ENCODE measurements at regions not wholly inside any gene's neighbourhood (a gene's known extent, or its start where the extent isn't known, plus 50 kb on each side); places are given as distances from the start of the nearest gene placed in this dataset.

- H3K9me3 Mint-ChIP-seq = no peaks in the 10 kb centered on the region
- no peak for TF ChIP-seq CTCF (IDR thresholded peaks at IDR 0.05; ENCODE audit: unreplicated experiment in 3 of 3)
- peak overlapping the region in 2 of 3 experiments; percentile 19 to 87 for H3K27ac Mint-ChIP-seq
- peaks cover 56% of the 10 kb centered on the region for H3K4me1 Mint-ChIP-seq
- H3K36me3 Mint-ChIP-seq (ENCODE audit: low read depth) = no peaks in the 10 kb centered on the region
- H3K27me3 Mint-ChIP-seq (ENCODE audit: low read depth) = peaks cover 30% of the 10 kb centered on the region
- no peak overlapping the region for H3K4me3 Mint-ChIP-seq
These were observed 53.1 kb upstream of the HS6ST1 start for GRCh38 chr2:128371648-128372345.

GRCh38 chr2:128372621-128373341 is 54.1 kb upstream of the HS6ST1 start:
- Mint-ChIP-seq H3K27ac (peak overlapping the region in 2 of 3 experiments; percentile 19 to 70), H3K4me3 (no peak overlapping the region), H3K27me3 (ENCODE audit: low read depth) (peaks cover 37% of the 10 kb centered on the region), H3K9me3 (no peaks in the 10 kb centered on the region), H3K36me3 (ENCODE audit: low read depth) (no peaks in the 10 kb centered on the region), H3K4me1 (peaks cover 57% of the 10 kb centered on the region)
- no peak for TF ChIP-seq CTCF (IDR thresholded peaks at IDR 0.05; ENCODE audit: unreplicated experiment in 3 of 3)

GRCh38 chr2:128373451-128374000 is 54.9 kb upstream of the HS6ST1 start:
- H3K9me3 Mint-ChIP-seq = no peaks in the 10 kb centered on the region
- peaks cover 59% of the 10 kb centered on the region for H3K4me1 Mint-ChIP-seq
- no peaks in the 10 kb centered on the region for H3K36me3 Mint-ChIP-seq (ENCODE audit: low read depth)
- H3K27ac Mint-ChIP-seq = peak overlapping the region in 1 of 3 experiments; percentile 11
- H3K4me3 Mint-ChIP-seq = no peak overlapping the region
- TF ChIP-seq CTCF (IDR thresholded peaks at IDR 0.05; ENCODE audit: unreplicated experiment in 3 of 3) = no peak
- peaks cover 37% of the 10 kb centered on the region for H3K27me3 Mint-ChIP-seq (ENCODE audit: low read depth)

GRCh38 chr2:128374001-128374710 is 55.5 kb upstream of the HS6ST1 start:
- no peak for TF ChIP-seq CTCF (IDR thresholded peaks at IDR 0.05; ENCODE audit: unreplicated experiment in 3 of 3)
- Mint-ChIP-seq H3K36me3 (ENCODE audit: low read depth) (no peaks in the 10 kb centered on the region), H3K4me1 (peaks cover 59% of the 10 kb centered on the region), H3K9me3 (no peaks in the 10 kb centered on the region), H3K27ac (peak overlapping the region; percentile 11 to 50 (median 35)), H3K4me3 (no peak overlapping the region), H3K27me3 (ENCODE audit: low read depth) (peaks cover 34% of the 10 kb centered on the region)

GRCh38 chr2:128374711-128375413 is 56.2 kb upstream of the HS6ST1 start:
- TF ChIP-seq CTCF (IDR thresholded peaks at IDR 0.05; ENCODE audit: unreplicated experiment in 3 of 3) = no peak
- peaks cover 31% of the 10 kb centered on the region for H3K27me3 Mint-ChIP-seq (ENCODE audit: low read depth)
- H3K27ac Mint-ChIP-seq = peak overlapping the region in 2 of 3 experiments; percentile 51 to 64
- H3K9me3 Mint-ChIP-seq = no peaks in the 10 kb centered on the region
- no peak overlapping the region for H3K4me3 Mint-ChIP-seq
- no peaks in the 10 kb centered on the region for H3K36me3 Mint-ChIP-seq (ENCODE audit: low read depth)
- H3K4me1 Mint-ChIP-seq = peaks cover 58% of the 10 kb centered on the region

All from nephron (organoid).